GM12891 (cell line): ENCODE measurements at regions not wholly inside any gene's neighbourhood (a gene's known extent, or its start where the extent isn't known, plus 50 kb on each side); places are given as distances from the start of the nearest gene placed in this dataset.

Experiments used
- PAX5 ChIP-seq: IDR thresholded peaks from 2 replicates; pipeline ENCODE4 v1.6.1; 2011; ENCODE audit warnings: low read length, moderate library complexity, mild to moderate bottlenecking; ENCODE audit not compliant: insufficient read depth, severe bottlenecking
- POLR2A ChIP-seq: IDR thresholded peaks from 2 replicates; pipeline ENCODE4 v1.6.1; 2011; ENCODE audit warnings: low read depth, low read length, control low read depth
- POLR2AphosphoS5 ChIP-seq: IDR thresholded peaks from 2 replicates; pipeline ENCODE4 v1.6.1; 2011; ENCODE audit warnings: low read depth, low read length, control low read depth
- POU2F2 ChIP-seq: IDR thresholded peaks from 2 replicates; pipeline ENCODE4 v1.6.1; 2011; ENCODE audit warnings: low read depth, mild to moderate bottlenecking, control low read depth, low read length, moderate library complexity
- SPI1 ChIP-seq: IDR thresholded peaks from 2 replicates; pipeline ENCODE4 v1.6.1; 2011; ENCODE audit warnings: low read depth, low read length, control low read depth
- TAF1 ChIP-seq: IDR thresholded peaks from 2 replicates; pipeline ENCODE4 v1.6.1; 2011; ENCODE audit warnings: low read depth, low read length, control low read depth

DNA sequence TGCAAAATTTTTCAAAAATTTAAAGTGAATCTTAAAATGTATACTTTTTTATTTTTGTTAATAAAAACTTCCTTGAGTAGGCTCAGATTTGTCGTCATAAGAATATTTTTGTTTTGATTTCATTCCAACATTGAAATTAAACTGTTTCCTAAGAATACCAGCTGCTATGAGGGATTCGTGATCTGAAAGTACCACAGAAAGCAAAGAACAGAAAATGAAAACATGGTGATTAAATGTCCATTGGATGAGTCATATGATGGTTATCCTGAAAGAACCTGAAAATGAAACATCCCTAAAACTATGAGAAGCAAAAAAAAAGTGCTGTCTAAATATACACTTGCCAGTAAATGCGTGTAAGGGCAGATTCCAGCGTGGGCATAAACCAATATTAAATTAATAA is 143.8 kb downstream of the GMNC start:
- TF ChIP-seq POLR2AphosphoS5 (no peak), TAF1 (no peak), POLR2A (no peak), PAX5 (no peak), SPI1 (no peak), POU2F2 (no peak)
